Neuronal stem cell (in vitro differentiated cells): ENCODE measurements at regions not wholly inside any gene's neighbourhood (a gene's known extent, or its start where the extent isn't known, plus 50 kb on each side); places are given as distances from the start of the nearest gene placed in this dataset.

Source experiments
- DNase-seq: peaks from one replicate; pipeline ENCODE4 v3.0.0-alpha.2; 2013; ENCODE audit warnings: low spot score
- H2AFZ ChIP-seq: one replicate; pipeline ENCODE4 v1.6.1; 2013; ENCODE audit warnings: mild to moderate bottlenecking, low read length, inconsistent platforms
- H2AK5ac ChIP-seq: 2 replicates; pipeline ENCODE4 v1.6.1; 2013; ENCODE audit warnings: low read depth, mild to moderate bottlenecking, inconsistent platforms, low read length, moderate library complexity, mixed read lengths
- H2BK120ac ChIP-seq: 2 replicates; pipeline ENCODE4 v1.6.1; 2013; ENCODE audit warnings: low read depth, mild to moderate bottlenecking, inconsistent platforms, low read length, moderate library complexity, mixed read lengths
- H2BK12ac ChIP-seq: one replicate; pipeline ENCODE4 v1.6.1; 2013; ENCODE audit warnings: low read length, inconsistent platforms
- H2BK15ac ChIP-seq: 2 replicates; pipeline ENCODE4 v1.6.1; 2013; ENCODE audit warnings: mild to moderate bottlenecking, low read length, inconsistent platforms, mixed read lengths
- H2BK5ac ChIP-seq: one replicate; pipeline ENCODE4 v1.6.1; 2013; ENCODE audit warnings: inconsistent platforms, mild to moderate bottlenecking, low read length, moderate library complexity
- H3K14ac ChIP-seq: one replicate; pipeline ENCODE4 v1.6.1; 2013; ENCODE audit warnings: low read length, inconsistent platforms
- H3K18ac ChIP-seq: 2 replicates; pipeline ENCODE4 v1.6.1; 2013; ENCODE audit warnings: low read length, inconsistent platforms
- H3K23ac ChIP-seq: 2 replicates; pipeline ENCODE4 v1.6.1; 2013; ENCODE audit warnings: low read depth, mild to moderate bottlenecking, mixed read lengths, low read length, inconsistent platforms; ENCODE audit not compliant: poor library complexity
- H3K27ac ChIP-seq: replicated peaks from 3 replicates; pipeline ENCODE4 v1.5.1; 2013; ENCODE audit warnings: low read length, inconsistent platforms
- H3K27me3 ChIP-seq, 3 experiments: 2 replicates each; pipeline ENCODE4 v1.6.1; 2013; ENCODE audit warnings: low read length in 3 of 3, mild to moderate bottlenecking in 2 of 3, inconsistent platforms in 1 of 3, low read depth in 1 of 3, mixed read lengths in 1 of 3, moderate library complexity in 1 of 3; ENCODE audit not compliant: control insufficient read depth in 3 of 3, insufficient read depth in 3 of 3
- H3K36me3 ChIP-seq, 2 donors: replicated peaks in 1 of 2; 2 replicates each; pipeline ENCODE4 v1.6.1; 2013; ENCODE audit warnings: low read length in 2 of 2; ENCODE audit not compliant: control insufficient read depth in 2 of 2, insufficient read depth in 2 of 2
- H3K4ac ChIP-seq: 2 replicates; pipeline ENCODE4 v1.6.1; 2013; ENCODE audit warnings: inconsistent platforms, mild to moderate bottlenecking, low read length, moderate library complexity
- H3K4me1 ChIP-seq, 2 donors: 1 replicate in 1 of 2; 2 replicates in 1 of 2; pipeline ENCODE4 v1.6.1; 2013; ENCODE audit warnings: low read length in 2 of 2, low read depth in 1 of 2; ENCODE audit not compliant: control insufficient read depth in 2 of 2, insufficient read depth in 1 of 2
- H3K4me2 ChIP-seq: one replicate; pipeline ENCODE4 v1.6.1; 2013; ENCODE audit warnings: mild to moderate bottlenecking, low read length, inconsistent platforms; ENCODE audit not compliant: insufficient read depth, poor library complexity, severe bottlenecking
- H3K4me3 ChIP-seq, 2 donors: 2 replicates each; pipeline ENCODE4 v1.5.1; 2013; ENCODE audit warnings: low read length in 2 of 2, mild to moderate bottlenecking in 2 of 2, inconsistent platforms in 1 of 2, moderate library complexity in 1 of 2
- H3K79me1 ChIP-seq: one replicate; pipeline ENCODE4 v1.6.1; 2013; ENCODE audit warnings: low read depth, mild to moderate bottlenecking, inconsistent platforms, low read length, moderate library complexity
- H3K9ac ChIP-seq: one replicate; pipeline ENCODE4 v1.6.1; 2013; ENCODE audit warnings: mild to moderate bottlenecking, low read depth, low read length, inconsistent platforms; ENCODE audit not compliant: poor library complexity
- H3K9me3 ChIP-seq, 2 donors: replicated peaks in 1 of 2; 2 replicates each; pipeline versions ENCODE3 to v1.6.1; 2013; ENCODE audit warnings: low read length in 2 of 2, mild to moderate bottlenecking in 2 of 2, inconsistent platforms in 1 of 2, low read depth in 1 of 2, mixed read lengths in 1 of 2, moderate library complexity in 1 of 2; ENCODE audit not compliant: control insufficient read depth in 2 of 2, insufficient read depth in 1 of 2
- H4K8ac ChIP-seq: one replicate; pipeline ENCODE4 v1.6.1; 2013; ENCODE audit warnings: low read depth, mild to moderate bottlenecking, inconsistent platforms, low read length, moderate library complexity
- H4K91ac ChIP-seq: one replicate; pipeline ENCODE4 v1.6.1; 2013; ENCODE audit warnings: low read length, low read depth, mild to moderate bottlenecking, inconsistent platforms; ENCODE audit not compliant: poor library complexity
- WGBS, 2 donors: extraction: QIAGEN DNeasy Blood & Tissue Kit; methylation state at CpG; one replicate each; pipeline ENCODE4 v1.1.7; 2013; ENCODE audit warnings: missing lambda C conversion rate in 2 of 2, mixed read lengths in 1 of 2; ENCODE audit not compliant: insufficient read length in 2 of 2, insufficient replicate concordance in 1 of 2; ENCODE audit errors: extremely low coverage in 2 of 2; 5-methylcytosine and 5-hydroxymethylcytosine counted together

GRCh38 chr3:40677749-40678148, 153.0 kb downstream of the ZNF621 start:
- DNase-seq, result peak; percentile 48
- H3K4me3 ChIP-seq, result no peak overlapping the region
- H3K14ac ChIP-seq, result no peak overlapping the region
- no peak overlapping the region for H3K4ac ChIP-seq
- no peak overlapping the region for H3K18ac ChIP-seq
- no peak overlapping the region for H2BK120ac ChIP-seq
- no peaks in the 10 kb centered on the region for H3K27me3 ChIP-seq
- H3K27ac ChIP-seq, result peak overlapping the region; percentile 55
- H2BK12ac ChIP-seq, result no peak overlapping the region
- no peak overlapping the region for H3K9ac ChIP-seq
- H4K91ac ChIP-seq, result no peak overlapping the region
- H2AFZ ChIP-seq, result peak overlapping the region; percentile 18
- no CpG with 5 or more reads among the region's 3 CpGs for WGBS, 2 donors
- H3K36me3 ChIP-seq, result no peaks in the 10 kb centered on the region
- H3K23ac ChIP-seq, result no peak overlapping the region
- no peak overlapping the region for H2AK5ac ChIP-seq
- H2BK5ac ChIP-seq, result no peak overlapping the region
- no peak overlapping the region for H3K4me2 ChIP-seq
- H3K79me1 ChIP-seq, result no peaks in the 10 kb centered on the region
- no peak overlapping the region for H4K8ac ChIP-seq
- peaks cover 0 to 10% of the 10 kb centered on the region in 2 donors for H3K4me1 ChIP-seq
- H3K9me3 ChIP-seq, result no peaks in the 10 kb centered on the region
- H2BK15ac ChIP-seq, result no peak overlapping the region

GRCh38 chr3:40679290-40679689, 154.5 kb downstream of the ZNF621 start:
- H3K9ac ChIP-seq, result no peak overlapping the region
- no peaks in the 10 kb centered on the region for H3K79me1 ChIP-seq
- no peak overlapping the region for H3K14ac ChIP-seq
- no peaks in the 10 kb centered on the region for H3K9me3 ChIP-seq
- H2BK5ac ChIP-seq, result no peak overlapping the region
- no peak overlapping the region for H3K27ac ChIP-seq
- H2BK120ac ChIP-seq, result no peak overlapping the region
- no peaks in the 10 kb centered on the region for H3K36me3 ChIP-seq
- no peak overlapping the region for H2AFZ ChIP-seq
- DNase-seq, result no peak
- no peak overlapping the region for H2BK15ac ChIP-seq
- no peak overlapping the region for H2AK5ac ChIP-seq
- no peak overlapping the region for H4K8ac ChIP-seq
- peaks cover 0 to 10% of the 10 kb centered on the region in 2 donors for H3K4me1 ChIP-seq
- no peak overlapping the region for H3K23ac ChIP-seq
- no CpG with 5 or more reads among the region's 4 CpGs for WGBS, 2 donors
- H4K91ac ChIP-seq, result no peak overlapping the region
- no peak overlapping the region for H3K4me2 ChIP-seq
- no peak overlapping the region for H3K4me3 ChIP-seq
- H2BK12ac ChIP-seq, result no peak overlapping the region
- no peak overlapping the region for H3K18ac ChIP-seq
- no peak overlapping the region for H3K4ac ChIP-seq
- H3K27me3 ChIP-seq, result no peaks in the 10 kb centered on the region

- no peak overlapping the region for H2BK15ac ChIP-seq
- H3K4me3 ChIP-seq, result no peak overlapping the region
- no peaks in the 10 kb centered on the region for H3K36me3 ChIP-seq
- peak overlapping the region; percentile 33 for H2AFZ ChIP-seq
- no peak overlapping the region for H3K9ac ChIP-seq
- H3K18ac ChIP-seq, result no peak overlapping the region
- no peak overlapping the region for H2AK5ac ChIP-seq
- no peaks in the 10 kb centered on the region for H3K79me1 ChIP-seq
- no peak overlapping the region for H2BK12ac ChIP-seq
- H2BK5ac ChIP-seq, result no peak overlapping the region
- no peak overlapping the region for H2BK120ac ChIP-seq
- no peaks in the 10 kb centered on the region for H3K9me3 ChIP-seq
- H3K4me2 ChIP-seq, result no peak overlapping the region
- no peak overlapping the region for H3K23ac ChIP-seq
- no peak overlapping the region for H4K91ac ChIP-seq
- H4K8ac ChIP-seq, result no peak overlapping the region
- no peak overlapping the region for H3K14ac ChIP-seq
- DNase-seq, result no peak
- H3K4me1 ChIP-seq, result peaks cover 0 to 10% of the 10 kb centered on the region in 2 donors
- no CpG with 5 or more reads among the region's 3 CpGs for WGBS, 2 donors
- H3K4ac ChIP-seq, result no peak overlapping the region
- no peaks in the 10 kb centered on the region for H3K27me3 ChIP-seq
- H3K27ac ChIP-seq, result no peak overlapping the region
Measured at GRCh38 chr3:40680685-40681657, 156.2 kb downstream of the ZNF621 start.

- Histone ChIP-seq H3K14ac (no peak overlapping the region), H2BK120ac (no peak overlapping the region), H3K4me3 (no peak overlapping the region), H3K4ac (no peak overlapping the region), H2AFZ (peak overlapping the region; percentile 33), H3K4me2 (no peak overlapping the region), H3K9me3 (no peaks in the 10 kb centered on the region), H3K79me1 (no peaks in the 10 kb centered on the region), H3K27ac (no peak overlapping the region), H2AK5ac (no peak overlapping the region), H3K36me3 (no peaks in the 10 kb centered on the region), H2BK12ac (no peak overlapping the region), H4K91ac (no peak overlapping the region), H4K8ac (no peak overlapping the region), H3K9ac (no peak overlapping the region), H3K4me1 (peaks cover 0 to 9% of the 10 kb centered on the region in 2 donors), H2BK5ac (no peak overlapping the region), H2BK15ac (no peak overlapping the region), H3K18ac (no peak overlapping the region), H3K23ac (no peak overlapping the region), H3K27me3 (no peaks in the 10 kb centered on the region)
- DNase-seq, result no peak
- WGBS, 2 donors, result no CpG with 5 or more reads among the region's 1 CpG
Measured at GRCh38 chr3:40681658-40682055, 156.9 kb downstream of the ZNF621 start.
